ENCODE measurements at regions not wholly inside any gene's neighbourhood (a gene's known extent, or its start where the extent isn't known, plus 50 kb on each side); places are given as distances from the start of the nearest gene placed in this dataset.

- TF ChIP-seq, protein P1, sequence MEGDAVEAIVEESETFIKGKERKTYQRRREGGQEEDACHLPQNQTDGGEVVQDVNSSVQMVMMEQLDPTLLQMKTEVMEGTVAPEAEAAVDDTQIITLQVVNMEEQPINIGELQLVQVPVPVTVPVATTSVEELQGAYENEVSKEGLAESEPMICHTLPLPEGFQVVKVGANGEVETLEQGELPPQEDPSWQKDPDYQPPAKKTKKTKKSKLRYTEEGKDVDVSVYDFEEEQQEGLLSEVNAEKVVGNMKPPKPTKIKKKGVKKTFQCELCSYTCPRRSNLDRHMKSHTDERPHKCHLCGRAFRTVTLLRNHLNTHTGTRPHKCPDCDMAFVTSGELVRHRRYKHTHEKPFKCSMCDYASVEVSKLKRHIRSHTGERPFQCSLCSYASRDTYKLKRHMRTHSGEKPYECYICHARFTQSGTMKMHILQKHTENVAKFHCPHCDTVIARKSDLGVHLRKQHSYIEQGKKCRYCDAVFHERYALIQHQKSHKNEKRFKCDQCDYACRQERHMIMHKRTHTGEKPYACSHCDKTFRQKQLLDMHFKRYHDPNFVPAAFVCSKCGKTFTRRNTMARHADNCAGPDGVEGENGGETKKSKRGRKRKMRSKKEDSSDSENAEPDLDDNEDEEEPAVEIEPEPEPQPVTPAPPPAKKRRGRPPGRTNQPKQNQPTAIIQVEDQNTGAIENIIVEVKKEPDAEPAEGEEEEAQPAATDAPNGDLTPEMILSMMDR (IDR thresholded peaks at IDR 0.05), result no peak
- H3K27ac ChIP-seq, result no peak overlapping the region
- 63 to 78% methylated on average over 2 of the region's 2 CpGs for WGBS, 2 donors
- no peak for DNase-seq
- H3K4me1 ChIP-seq, result no peaks in the 10 kb centered on the region
- no peaks in the 10 kb centered on the region for H3K9me3 ChIP-seq
- no peak overlapping the region for H3K4me3 ChIP-seq
- H3K27me3 ChIP-seq, result peaks cover 0 to 60% (median 37%) of the 10 kb centered on the region in 7 donors
- ATAC-seq, result no peak
- no peaks in the 10 kb centered on the region for H3K36me3 ChIP-seq
- intact Hi-C loops (cut with DNase I), result loop anchor here in 1 of 10 donors (10.0 kb wide), 1 partner anchor 795 kb away; no protein-coding TSS in a partner anchor
These were observed 110.1 kb upstream of the PPP1R26 start for GRCh38 chr9:135369412-135369990.

GRCh38 chr9:135370411-135371375 lies 108.9 kb upstream of the PPP1R26 start:
- Histone ChIP-seq H3K9me3 (no peaks in the 10 kb centered on the region), H3K4me1 (no peaks in the 10 kb centered on the region), H3K27ac (no peak overlapping the region), H3K27me3 (peaks cover 0 to 72% (median 47%) of the 10 kb centered on the region in 7 donors), H3K36me3 (no peaks in the 10 kb centered on the region), H3K4me3 (no peak overlapping the region)
- DNase-seq (no peak), ATAC-seq (no peak)
- WGBS, 2 donors, result 73 to 75% methylated on average over 33 of the region's 33 CpGs
- intact Hi-C loops (cut with DNase I), result no loop called here
- TF ChIP-seq, protein P1 (IDR thresholded peaks at IDR 0.05), result no peak

DNA sequence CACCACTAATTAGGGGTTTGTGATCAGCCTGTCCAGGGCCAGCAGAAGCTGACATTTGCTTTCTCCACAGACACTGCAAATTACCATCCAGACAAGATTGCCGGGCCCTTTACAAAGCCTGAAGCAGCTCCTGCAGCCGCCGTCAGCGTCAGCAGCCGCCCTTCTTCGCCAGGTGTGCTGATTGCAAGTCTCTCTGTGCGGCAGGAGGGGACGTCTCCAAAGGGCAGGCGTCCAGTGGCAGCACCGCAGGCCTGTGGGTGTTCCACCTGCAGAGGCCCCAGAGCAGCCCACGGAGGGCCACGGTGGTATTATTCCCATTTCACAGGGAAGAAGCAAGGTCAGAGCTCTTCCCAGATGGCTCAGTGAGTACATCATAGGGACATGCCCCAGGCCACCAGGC lies 108.0 kb upstream of the PPP1R26 start:
- H3K27me3 ChIP-seq, result peaks cover 0 to 74% (median 52%) of the 10 kb centered on the region in 7 donors
- TF ChIP-seq, protein P1 (IDR thresholded peaks at IDR 0.05), result no peak

DNA sequence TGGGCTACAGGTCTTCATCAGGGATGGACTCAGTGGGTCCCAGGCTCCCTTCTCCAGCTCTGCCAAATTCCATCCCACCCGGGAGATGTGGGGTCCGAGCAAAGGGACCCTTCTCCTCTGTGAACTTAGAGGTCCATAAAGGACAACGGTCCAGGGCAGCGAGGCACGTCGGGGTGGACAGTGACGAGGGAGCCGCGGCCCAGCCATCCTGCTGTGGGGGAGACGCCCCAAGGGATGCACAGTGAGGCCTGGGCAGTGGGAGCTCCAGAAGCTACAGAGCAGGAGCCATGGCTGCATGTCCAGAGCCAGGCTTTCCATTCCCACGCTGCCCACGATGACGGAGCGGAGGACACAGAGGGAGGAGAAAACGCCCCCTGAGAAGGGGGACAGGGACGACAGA lies 107.5 kb upstream of the PPP1R26 start:
- WGBS, 2 donors, result 64 to 68% methylated on average over 15 to 16 of the region's 16 CpGs
- ATAC-seq (no peak), DNase-seq (no peak)
- H3K9me3 ChIP-seq, result no peaks in the 10 kb centered on the region
- H3K4me3 ChIP-seq, result no peak overlapping the region
- TF ChIP-seq, protein P1 (IDR thresholded peaks at IDR 0.05), result no peak
- no peak overlapping the region for H3K27ac ChIP-seq
- no peaks in the 10 kb centered on the region for H3K36me3 ChIP-seq
- H3K27me3 ChIP-seq, result peaks cover 0 to 76% (median 52%) of the 10 kb centered on the region in 7 donors
- intact Hi-C loops (cut with DNase I), result no loop called here
- no peaks in the 10 kb centered on the region for H3K4me1 ChIP-seq

More for the DNA sequence above, 108.0 kb upstream of the PPP1R26 start:
- Histone ChIP-seq H3K36me3 (no peaks in the 10 kb centered on the region), H3K9me3 (no peaks in the 10 kb centered on the region), H3K27ac (no peak overlapping the region), H3K4me1 (no peaks in the 10 kb centered on the region), H3K4me3 (no peak overlapping the region)
- ATAC-seq (no peak), DNase-seq (no peak)
- 77 to 81% methylated on average over 12 of the region's 12 CpGs for WGBS, 2 donors
- intact Hi-C loops (cut with DNase I), result no loop called here

Measured in heart right ventricle (tissue), 16 donors.